Lung (tissue), 11 donors: ENCODE measurements at regions not wholly inside any gene's neighbourhood (a gene's known extent, or its start where the extent isn't known, plus 50 kb on each side); places are given as distances from the start of the nearest gene placed in this dataset.
"Not testable (repeated sequence)": the region's sequence is repeated elsewhere in the genome, so short reads cannot be mapped to it uniquely, and the experiment has no call there.

Experiments
- ATAC-seq: fragments of 200-7000 bp; cut with Tn5 transposase; one replicate; pipeline ENCODE4 v1.9.1; 2020; ENCODE audit warnings: moderate number of reproducible peaks; ENCODE audit not compliant: insufficient read depth, low FRiP score
- DNase-seq, 3 donors: peaks; one replicate each; pipeline ENCODE4 v3.0.0-alpha.2; 2013 to 2017
- H3K27ac ChIP-seq, 2 donors: one replicate each; pipeline ENCODE4 v1.5.1; 2013; ENCODE audit warnings: mild to moderate bottlenecking in 2 of 2, moderate library complexity in 2 of 2, control low read depth in 1 of 2, inconsistent platforms in 1 of 2, low read depth in 1 of 2, low read length in 1 of 2
- H3K27me3 ChIP-seq, 3 donors: one replicate each; pipeline ENCODE4 v1.5.1; 2013; ENCODE audit warnings: low read length in 2 of 3; ENCODE audit not compliant: control insufficient read depth in 3 of 3, insufficient read depth in 3 of 3
- H3K36me3 ChIP-seq, 4 donors: one replicate each; pipeline ENCODE4 v1.5.1; 2013; ENCODE audit warnings: low read length in 4 of 4, mild to moderate bottlenecking in 1 of 4, moderate library complexity in 1 of 4; ENCODE audit not compliant: control insufficient read depth in 4 of 4, insufficient read depth in 4 of 4
- H3K4me1 ChIP-seq, 5 donors: one replicate each; pipeline ENCODE4 v1.5.1; 2013; ENCODE audit warnings: low read length in 5 of 5, mild to moderate bottlenecking in 2 of 5, moderate library complexity in 1 of 5; ENCODE audit not compliant: control insufficient read depth in 5 of 5, insufficient read depth in 5 of 5
- H3K4me3 ChIP-seq: one replicate; pipeline ENCODE4 v1.5.1; 2013; ENCODE audit warnings: mild to moderate bottlenecking, control low read depth, moderate library complexity
- H3K9ac ChIP-seq, 2 donors: one replicate each; pipeline ENCODE4 v1.5.1; 2013; ENCODE audit warnings: low read length in 2 of 2, control low read depth in 1 of 2; ENCODE audit not compliant: insufficient read depth in 1 of 2
- H3K9me3 ChIP-seq, 4 donors: one replicate each; pipeline ENCODE4 v1.5.1; 2013; ENCODE audit warnings: low read length in 3 of 4, mild to moderate bottlenecking in 1 of 4, moderate library complexity in 1 of 4; ENCODE audit not compliant: control insufficient read depth in 4 of 4, insufficient read depth in 3 of 4
- WGBS, 2 donors: extraction: QIAGEN DNeasy Blood & Tissue Kit; methylation state at CpG; one replicate each; pipeline ENCODE4 v1.1.7; 2013; 5-methylcytosine and 5-hydroxymethylcytosine counted together
- TF ChIP-seq, protein P1 (sequence below): IDR thresholded peaks from 2 replicates; pipeline ENCODE4 v1.5.1; 2012; ENCODE audit warnings: mild to moderate bottlenecking; ENCODE audit errors: control extremely low read depth, extremely low read depth
- donor health status: control.
- donor health status: control.
- donor health status: Bipolar disorder and iron deficiency.
- donor health status: healthy.
- donor health status: DM: yes; HTN: yes; CAD: no.

DNA sequence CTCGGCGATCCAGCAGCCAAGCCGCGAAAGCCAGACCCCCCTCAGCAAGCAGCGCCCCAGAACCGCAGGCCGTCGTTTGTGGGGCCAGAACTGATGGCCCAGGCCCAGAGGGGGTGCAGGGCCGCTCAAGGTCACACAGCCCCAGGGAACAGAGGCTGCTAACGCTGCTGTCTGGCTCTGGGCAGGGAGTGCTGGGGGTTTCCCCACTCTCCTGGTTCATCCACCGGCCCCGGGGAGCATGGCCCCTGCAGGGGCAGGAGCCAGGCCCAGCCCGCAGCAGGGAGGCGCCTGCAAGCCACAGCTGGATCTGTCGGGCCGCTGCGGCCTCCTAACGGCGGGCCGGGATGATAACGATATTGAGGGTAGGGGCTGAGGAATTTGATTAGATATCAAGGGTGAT is 64.8 kb upstream of the IGFBPL1 start:
- WGBS, 2 donors, result 87 to 91% methylated on average over 21 of the region's 21 CpGs
- H3K4me1 ChIP-seq, result peaks cover 0 to 10% (median 0%) of the 10 kb centered on the region in 5 donors
- TF ChIP-seq, protein P1, sequence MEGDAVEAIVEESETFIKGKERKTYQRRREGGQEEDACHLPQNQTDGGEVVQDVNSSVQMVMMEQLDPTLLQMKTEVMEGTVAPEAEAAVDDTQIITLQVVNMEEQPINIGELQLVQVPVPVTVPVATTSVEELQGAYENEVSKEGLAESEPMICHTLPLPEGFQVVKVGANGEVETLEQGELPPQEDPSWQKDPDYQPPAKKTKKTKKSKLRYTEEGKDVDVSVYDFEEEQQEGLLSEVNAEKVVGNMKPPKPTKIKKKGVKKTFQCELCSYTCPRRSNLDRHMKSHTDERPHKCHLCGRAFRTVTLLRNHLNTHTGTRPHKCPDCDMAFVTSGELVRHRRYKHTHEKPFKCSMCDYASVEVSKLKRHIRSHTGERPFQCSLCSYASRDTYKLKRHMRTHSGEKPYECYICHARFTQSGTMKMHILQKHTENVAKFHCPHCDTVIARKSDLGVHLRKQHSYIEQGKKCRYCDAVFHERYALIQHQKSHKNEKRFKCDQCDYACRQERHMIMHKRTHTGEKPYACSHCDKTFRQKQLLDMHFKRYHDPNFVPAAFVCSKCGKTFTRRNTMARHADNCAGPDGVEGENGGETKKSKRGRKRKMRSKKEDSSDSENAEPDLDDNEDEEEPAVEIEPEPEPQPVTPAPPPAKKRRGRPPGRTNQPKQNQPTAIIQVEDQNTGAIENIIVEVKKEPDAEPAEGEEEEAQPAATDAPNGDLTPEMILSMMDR, result no peak
- H3K27me3 ChIP-seq, result no peaks in the 10 kb centered on the region
- H3K36me3 ChIP-seq, result no peaks in the 10 kb centered on the region
- no peak overlapping the region for H3K9ac ChIP-seq
- H3K9me3 ChIP-seq, result peaks cover 0 to 2% (median 0%) of the 10 kb centered on the region in 4 donors
- H3K27ac ChIP-seq, result no peak overlapping the region
- no peak overlapping the region for H3K4me3 ChIP-seq
- no peak for ATAC-seq
- no peak for DNase-seq

DNA sequence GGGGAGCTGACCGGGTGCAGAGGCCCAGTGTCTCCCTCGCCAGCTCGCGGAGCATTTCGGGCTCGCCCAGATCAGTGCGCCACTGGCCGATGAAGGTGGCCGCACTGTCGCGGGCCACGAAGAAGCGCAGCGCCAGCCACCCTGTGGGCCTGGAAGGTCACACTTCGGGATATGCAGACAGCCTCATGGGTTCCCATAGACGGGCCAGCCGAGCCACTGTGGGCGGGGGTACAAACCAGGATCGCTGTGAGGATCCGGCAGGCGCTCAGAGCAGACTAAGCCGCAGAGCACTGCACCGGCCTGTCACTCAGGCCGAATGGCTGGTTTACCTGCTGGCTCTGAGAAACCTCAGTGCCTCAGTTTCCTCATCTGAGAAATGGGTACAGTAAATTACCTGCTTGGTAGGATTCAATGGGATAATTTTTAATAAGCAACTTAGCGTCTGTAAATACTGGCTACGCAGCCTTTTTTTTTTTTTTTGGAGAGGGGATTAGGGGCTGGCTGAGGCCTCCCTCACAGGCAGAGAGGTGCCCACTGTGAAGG is 64.0 kb upstream of the IGFBPL1 start:
- Histone ChIP-seq H3K27ac (no peak overlapping the region), H3K36me3 (no peaks in the 10 kb centered on the region), H3K9ac (no peak overlapping the region), H3K4me3 (no peak overlapping the region), H3K4me1 (peaks cover 0 to 14% (median 2%) of the 10 kb centered on the region in 5 donors), H3K9me3 (peaks cover 0 to 2% (median 0%) of the 10 kb centered on the region in 4 donors), H3K27me3 (no peaks in the 10 kb centered on the region)
- no peak for ATAC-seq
- WGBS, 2 donors, result 86 to 88% methylated on average over 26 of the region's 26 CpGs
- TF ChIP-seq, protein P1, result no peak
- no peak for DNase-seq

DNA sequence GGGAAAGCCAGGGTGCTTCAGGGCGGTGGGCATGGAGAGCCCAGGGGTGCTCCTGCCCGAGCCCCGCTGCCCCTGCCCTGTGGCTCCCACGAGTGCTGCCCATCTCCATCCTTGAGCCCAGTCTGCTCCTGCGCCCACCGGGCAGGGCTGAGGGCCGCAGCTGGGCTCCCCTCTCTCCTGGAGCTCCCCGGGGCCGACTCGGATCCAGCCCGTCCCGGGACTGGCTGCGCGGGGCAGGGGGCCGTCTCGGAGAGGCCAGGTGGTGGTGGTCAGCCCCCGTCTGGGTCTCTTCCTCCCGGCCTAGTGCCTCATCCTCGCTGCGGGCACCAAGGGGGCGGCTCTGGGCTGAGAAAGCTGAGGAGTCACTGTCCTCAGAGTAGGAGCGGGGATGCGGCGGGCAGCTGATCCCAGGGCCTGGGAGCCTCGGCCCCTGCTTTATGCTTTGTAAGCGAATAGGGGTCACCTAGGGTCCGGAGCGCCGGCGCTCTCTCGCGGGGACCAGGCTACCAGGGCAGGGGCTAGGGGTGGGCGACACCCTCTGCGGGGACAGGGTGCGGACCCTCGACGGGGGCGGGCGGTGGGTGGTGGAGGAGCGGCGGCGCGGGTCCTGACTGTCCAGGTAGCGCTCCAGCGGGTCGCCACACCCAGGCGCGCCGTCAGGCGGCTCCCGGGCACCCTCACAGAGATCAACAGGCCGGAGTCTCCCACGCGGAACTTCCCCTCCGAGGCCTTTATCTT is 63.3 kb upstream of the IGFBPL1 start:
- not testable (repeated sequence) for H3K27me3 ChIP-seq, H3K9ac ChIP-seq, ATAC-seq, H3K4me3 ChIP-seq, H3K36me3 ChIP-seq, H3K27ac ChIP-seq, DNase-seq, H3K9me3 ChIP-seq
- 66 to 69% methylated on average over 40 to 55 of the region's 55 CpGs for WGBS, 2 donors
- peaks cover 0 to 19% (median 8%) of the 10 kb centered on the region in 5 donors for H3K4me1 ChIP-seq

DNA sequence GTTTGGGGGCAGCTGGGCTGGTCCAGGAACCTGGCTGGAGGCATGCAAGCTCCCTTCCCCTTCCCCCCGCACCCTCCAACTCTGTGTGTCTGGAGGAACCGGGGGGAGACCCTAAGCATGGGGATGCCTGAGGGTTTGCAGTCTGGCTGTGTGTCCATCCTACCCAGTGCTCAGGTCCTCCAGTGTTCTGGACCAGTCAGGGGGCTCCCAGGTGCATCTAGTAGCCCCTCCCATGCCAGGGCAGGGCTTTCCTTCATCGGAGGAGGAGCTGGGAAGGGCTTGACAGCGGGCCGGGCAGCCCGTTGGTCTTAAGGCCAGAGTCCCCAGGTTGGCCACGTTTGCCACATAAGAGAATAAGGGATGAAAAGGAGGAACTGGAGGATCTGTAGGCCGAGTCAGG is 62.6 kb upstream of the IGFBPL1 start:
- TF ChIP-seq, protein P1, result no peak
- H3K9ac ChIP-seq, result no peak overlapping the region
- H3K9me3 ChIP-seq, result peaks cover 0 to 2% (median 0%) of the 10 kb centered on the region in 4 donors
- H3K36me3 ChIP-seq, result no peaks in the 10 kb centered on the region
- no peak for DNase-seq
- no peak for ATAC-seq
- WGBS, 2 donors, result 66 to 70% methylated on average over 8 of the region's 8 CpGs
- H3K27me3 ChIP-seq, result no peaks in the 10 kb centered on the region
- no peak overlapping the region for H3K27ac ChIP-seq
- H3K4me1 ChIP-seq, result peaks cover 0 to 19% (median 8%) of the 10 kb centered on the region in 5 donors
- H3K4me3 ChIP-seq, result no peak overlapping the region
